Adrenal gland (tissue), 9 donors: ENCODE measurements at regions not wholly inside any gene's neighbourhood (a gene's known extent, or its start where the extent isn't known, plus 50 kb on each side); places are given as distances from the start of the nearest gene placed in this dataset.

Experiments used
- DNase-seq, 7 donors: peaks; one replicate each; pipeline ENCODE4 v3.0.0-alpha.2; 2019 to 2020
- H3K27ac ChIP-seq, 5 donors: fragments of 200-600 bp; sonication (generic) in 4 of 5; 1 replicate in 3 of 5; 2 replicates in 2 of 5; pipeline versions ENCODE4 v1.5.1 to v1.8.0; 2016 to 2020; ENCODE audit warnings: mild to moderate bottlenecking in 1 of 5
- H3K27me3 ChIP-seq: fragments of 200-600 bp; 2 replicates; pipeline ENCODE4 v1.8.0; 2021
- H3K36me3 ChIP-seq, 2 donors: fragments of 200-600 bp; replicated peaks in 1 of 2; 1 replicate in 1 of 2; 2 replicates in 1 of 2; pipeline versions ENCODE4 v1.5.1 to v1.8.0; 2018 to 2022
- H3K4me1 ChIP-seq, 2 donors: fragments of 200-600 bp; replicated peaks in 1 of 2; 1 replicate in 1 of 2; 2 replicates in 1 of 2; pipeline versions ENCODE4 v1.5.1 to v1.8.0; 2018 to 2021
- H3K4me3 ChIP-seq, 4 donors: fragments of 200-600 bp; sonication (generic) in 3 of 4; one replicate each; pipeline ENCODE4 v1.5.1; 2016 to 2018
- H3K9me3 ChIP-seq, 3 donors: fragments of 200-600 bp; sonication (generic) in 1 of 3; replicated peaks in 1 of 3; 1 replicate in 2 of 3; 2 replicates in 1 of 3; pipeline versions ENCODE4 v1.5.1 to v1.8.0; 2016 to 2021
- POLR2A ChIP-seq, 2 donors: fragments of 450-650 bp; IDR thresholded peaks; one replicate each; pipeline ENCODE4 v1.6.1; 2017; ENCODE audit warnings: antibody characterized with exemption in 2 of 2, mild to moderate bottlenecking in 2 of 2, moderate library complexity in 1 of 2
- WGBS, 4 donors: extraction: QIAGEN DNeasy Blood & Tissue Kit in 2 of 4; methylation state at CpG; one replicate each; pipeline versions ENCODE4 v1.1.5 to v1.1.7; 2013 to 2017; 5-methylcytosine and 5-hydroxymethylcytosine counted together
- intact Hi-C, 2 donors: fragments of 100-400 bp; cut with DNase I; formaldehyde crosslinking; loops; one replicate each; pipeline versions ENCODE4 v1.14.1 to v1.15.0; 2022 to 2023
- TF ChIP-seq, protein P1 (sequence below), 6 experiments: fragments of 450-650 bp in 4 of 6; fragments of 200-600 bp in 2 of 6; sonication (generic) in 1 of 6; IDR thresholded peaks; 1 replicate in 5 of 6; 2 replicates in 1 of 6; pipeline versions ENCODE4 v1.5.1 to v1.8.0; 2016 to 2021; ENCODE audit warnings: antibody characterized with exemption in 6 of 6, mild to moderate bottlenecking in 2 of 6, moderate library complexity in 1 of 6
- donor health status: healthy with polysubstance abuse.
- donor health status: Bipolar disorder and iron deficiency.
- donor health status: DM: yes; HTN: yes; CAD: no.
- donor health status: DM: no; HTN: no; CAD: no.
- donor health status: DM: no; HTN: no; CAD: no.

DNA sequence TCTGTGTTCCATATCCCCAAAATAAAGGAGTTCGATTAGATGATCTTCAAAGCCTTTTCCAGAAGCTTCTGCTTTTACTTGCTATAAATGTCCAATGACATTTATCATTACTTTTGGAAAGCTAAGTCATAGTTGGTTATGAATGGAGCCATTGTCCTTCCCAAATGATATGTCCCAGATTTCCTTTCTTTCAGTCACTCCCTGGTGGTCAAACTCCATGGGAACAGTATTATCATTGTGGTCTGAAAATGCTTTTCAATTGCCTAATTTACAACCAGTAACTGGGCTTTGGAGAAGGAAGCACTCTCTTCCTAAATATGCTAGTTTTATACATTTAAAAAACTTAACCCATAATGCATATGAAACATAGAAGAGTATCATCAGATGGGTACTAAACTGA is 571.5 kb upstream of the AMOT start:
- TF ChIP-seq POLR2A (IDR thresholded peaks at IDR 0.05), result no peak
- TF ChIP-seq, protein P1, sequence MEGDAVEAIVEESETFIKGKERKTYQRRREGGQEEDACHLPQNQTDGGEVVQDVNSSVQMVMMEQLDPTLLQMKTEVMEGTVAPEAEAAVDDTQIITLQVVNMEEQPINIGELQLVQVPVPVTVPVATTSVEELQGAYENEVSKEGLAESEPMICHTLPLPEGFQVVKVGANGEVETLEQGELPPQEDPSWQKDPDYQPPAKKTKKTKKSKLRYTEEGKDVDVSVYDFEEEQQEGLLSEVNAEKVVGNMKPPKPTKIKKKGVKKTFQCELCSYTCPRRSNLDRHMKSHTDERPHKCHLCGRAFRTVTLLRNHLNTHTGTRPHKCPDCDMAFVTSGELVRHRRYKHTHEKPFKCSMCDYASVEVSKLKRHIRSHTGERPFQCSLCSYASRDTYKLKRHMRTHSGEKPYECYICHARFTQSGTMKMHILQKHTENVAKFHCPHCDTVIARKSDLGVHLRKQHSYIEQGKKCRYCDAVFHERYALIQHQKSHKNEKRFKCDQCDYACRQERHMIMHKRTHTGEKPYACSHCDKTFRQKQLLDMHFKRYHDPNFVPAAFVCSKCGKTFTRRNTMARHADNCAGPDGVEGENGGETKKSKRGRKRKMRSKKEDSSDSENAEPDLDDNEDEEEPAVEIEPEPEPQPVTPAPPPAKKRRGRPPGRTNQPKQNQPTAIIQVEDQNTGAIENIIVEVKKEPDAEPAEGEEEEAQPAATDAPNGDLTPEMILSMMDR (IDR thresholded peaks at IDR 0.05), result no peak
- no peak for DNase-seq
- intact Hi-C loops, result no loop called here
- no peak overlapping the region for H3K4me3 ChIP-seq
- H3K4me1 ChIP-seq, result no peaks in the 10 kb centered on the region
- H3K36me3 ChIP-seq, result no peaks in the 10 kb centered on the region
- H3K27me3 ChIP-seq, result peaks cover 11% of the 10 kb centered on the region
- H3K9me3 ChIP-seq, result no peaks in the 10 kb centered on the region
- no peak overlapping the region for H3K27ac ChIP-seq
- WGBS, 4 donors, result 53 to 63% (median 60%) methylated on average over 1 of the region's 1 CpG

DNA sequence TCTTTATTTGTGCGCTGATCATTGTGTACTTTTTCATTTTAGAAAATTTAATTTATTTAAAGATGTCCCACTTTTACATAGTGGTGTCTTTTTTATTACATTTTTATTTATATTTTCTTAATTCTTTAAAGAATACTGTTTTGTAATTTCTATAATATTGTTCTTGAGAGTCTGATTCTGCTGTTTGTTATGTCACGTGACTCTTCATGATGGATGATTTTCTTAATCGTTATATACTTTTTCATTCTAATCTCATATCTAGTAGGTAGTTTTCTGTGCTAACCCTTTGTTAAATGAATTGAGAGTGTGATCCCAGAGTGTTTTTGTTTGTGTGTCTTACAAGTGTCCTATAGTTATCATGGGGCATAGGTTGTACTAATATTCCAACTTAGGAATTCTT is 568.2 kb upstream of the AMOT start:
- Histone ChIP-seq H3K27ac (no peak overlapping the region), H3K27me3 (peaks cover 4% of the 10 kb centered on the region), H3K4me3 (no peak overlapping the region), H3K9me3 (no peaks in the 10 kb centered on the region), H3K4me1 (no peaks in the 10 kb centered on the region), H3K36me3 (no peaks in the 10 kb centered on the region)
- intact Hi-C loops, result no loop called here
- WGBS, 4 donors, result 75 to 82% (median 78%) methylated on average over 3 of the region's 3 CpGs
- DNase-seq, result no peak
- TF ChIP-seq, protein P1 (IDR thresholded peaks at IDR 0.05), result no peak
- TF ChIP-seq POLR2A (IDR thresholded peaks at IDR 0.05), result no peak

DNA sequence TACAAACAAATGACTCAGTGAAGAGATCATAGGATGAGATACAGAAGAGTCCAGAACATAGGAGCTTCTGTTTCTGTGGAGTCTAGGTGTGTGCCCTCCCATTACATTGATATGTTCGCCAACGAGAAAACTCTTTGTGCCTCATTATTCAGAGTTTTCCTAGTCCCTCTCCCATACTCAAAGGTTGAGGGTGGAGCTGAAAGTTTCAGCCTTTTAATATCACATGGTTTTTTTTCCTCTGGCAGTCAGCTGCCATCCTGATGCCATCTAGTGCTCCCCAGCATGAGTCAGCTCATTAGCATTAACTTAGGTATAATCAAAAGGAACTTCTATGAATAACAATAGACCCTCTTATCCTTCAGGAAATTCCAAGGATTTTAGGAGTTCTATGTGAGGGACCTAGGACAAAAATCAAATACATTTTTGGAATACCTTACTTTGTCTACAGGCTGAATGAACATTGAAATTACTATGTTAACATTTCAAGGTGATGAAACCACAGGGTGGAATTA is 559.6 kb upstream of the AMOT start:
- no peaks in the 10 kb centered on the region for H3K9me3 ChIP-seq
- DNase-seq, result no peak
- 58 to 84% (median 73%) methylated on average over 2 of the region's 2 CpGs for WGBS, 4 donors
- H3K4me3 ChIP-seq, result no peak overlapping the region
- H3K27me3 ChIP-seq, result no peaks in the 10 kb centered on the region
- no peak overlapping the region for H3K27ac ChIP-seq
- intact Hi-C loops, result no loop called here
- TF ChIP-seq POLR2A (IDR thresholded peaks at IDR 0.05), result no peak
- TF ChIP-seq, protein P1 (IDR thresholded peaks at IDR 0.05), result no peak
- no peaks in the 10 kb centered on the region for H3K4me1 ChIP-seq
- H3K36me3 ChIP-seq, result no peaks in the 10 kb centered on the region

DNA sequence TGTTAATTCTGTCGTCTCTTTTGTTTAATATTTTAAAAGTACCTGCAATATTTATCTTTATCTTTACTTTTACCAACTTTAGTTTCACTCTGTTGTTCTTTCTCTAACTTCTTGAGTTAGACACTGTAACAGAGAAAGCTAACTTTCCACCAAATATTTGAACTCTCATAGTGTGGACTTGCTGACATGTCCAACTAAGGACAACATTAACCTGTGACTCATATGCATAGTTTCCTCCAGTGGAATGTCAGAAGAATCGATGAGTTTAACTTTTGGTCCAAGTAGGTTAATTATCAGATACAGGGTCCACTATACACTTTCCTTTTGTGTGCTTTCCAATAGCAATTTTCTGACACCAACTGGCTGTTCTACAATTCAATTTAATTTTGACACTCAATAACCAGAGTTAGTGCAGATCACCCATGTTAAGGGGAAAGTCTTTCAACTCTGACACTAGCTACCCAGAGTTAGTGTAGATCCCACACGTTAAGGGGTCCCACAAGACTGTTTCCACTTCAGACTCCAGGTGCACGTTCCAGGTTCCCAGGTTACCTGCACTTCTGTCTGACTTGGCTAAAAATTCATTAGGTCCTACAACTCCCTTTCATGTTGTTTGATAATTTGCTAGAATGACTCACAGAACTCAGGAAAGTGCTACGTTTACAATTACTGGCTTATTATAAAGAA is 559.0 kb upstream of the AMOT start:
- H3K4me1 ChIP-seq, result no peaks in the 10 kb centered on the region
- no peaks in the 10 kb centered on the region for H3K27me3 ChIP-seq
- no peak for DNase-seq
- no peak overlapping the region for H3K27ac ChIP-seq
- H3K4me3 ChIP-seq, result no peak overlapping the region
- TF ChIP-seq, protein P1 (IDR thresholded peaks at IDR 0.05), result no peak
- no peak for TF ChIP-seq POLR2A (IDR thresholded peaks at IDR 0.05)
- 58 to 66% (median 61%) methylated on average over 5 of the region's 5 CpGs for WGBS, 4 donors
- H3K9me3 ChIP-seq, result no peaks in the 10 kb centered on the region
- intact Hi-C loops, result no loop called here
- H3K36me3 ChIP-seq, result no peaks in the 10 kb centered on the region
